Activated CD8-positive, alpha-beta memory T cell treated with anti-CD3 and anti-CD28 coated beads for 36 hours (primary cell): ENCODE measurements at regions not wholly inside any gene's neighbourhood (a gene's known extent, or its start where the extent isn't known, plus 50 kb on each side); places are given as distances from the start of the nearest gene placed in this dataset.
"Not testable (repeated sequence)": the region's sequence is repeated elsewhere in the genome, so short reads cannot be mapped to it uniquely, and the experiment has no call there.

Source experiments
- CTCF ChIA-PET: fragments of 350-600 bp; sonication (Branson Sonifier 250); formaldehyde crosslinking; loops from one replicate; lab custom pipeline; 2021; ENCODE audit warnings: antibody characterized with exemption; lab: Charles Lee
- POLR2A ChIA-PET: fragments of 350-600 bp; sonication (Branson Sonifier 250); formaldehyde crosslinking; loops from one replicate; lab custom pipeline; 2021; ENCODE audit warnings: antibody characterized with exemption; lab: Charles Lee

DNA sequence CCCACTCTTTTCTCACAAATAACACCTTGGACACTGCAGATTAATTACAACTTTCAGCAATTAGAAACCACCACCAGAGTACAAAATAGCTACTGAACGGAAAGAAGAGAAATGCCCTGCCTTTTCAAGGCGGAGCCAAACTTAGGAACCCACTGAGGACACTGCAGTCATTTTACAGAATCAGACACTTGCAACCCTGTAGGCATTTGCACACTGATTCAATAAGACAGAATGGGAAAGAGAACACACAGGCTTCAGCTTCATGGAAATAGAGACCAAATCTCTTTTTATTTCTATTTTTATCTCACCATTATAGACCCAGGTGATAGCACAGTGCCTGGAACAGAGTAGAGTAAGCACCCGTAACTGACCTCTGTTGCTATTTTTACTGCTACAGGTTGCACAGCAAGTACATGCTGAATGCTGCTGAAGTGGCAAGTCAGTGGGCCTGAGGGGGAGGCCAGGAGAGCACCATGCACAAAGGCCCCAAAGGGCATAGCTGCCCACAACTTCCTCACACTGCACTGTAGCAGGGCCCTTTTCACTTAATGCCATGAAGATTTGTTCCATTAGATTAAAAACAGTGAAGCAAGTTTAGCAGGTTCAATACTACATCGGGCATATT lies 50.7 kb upstream of the EDARADD start:
- ChIA-PET POLR2A (no interaction called here), CTCF (no interaction called here)

DNA sequence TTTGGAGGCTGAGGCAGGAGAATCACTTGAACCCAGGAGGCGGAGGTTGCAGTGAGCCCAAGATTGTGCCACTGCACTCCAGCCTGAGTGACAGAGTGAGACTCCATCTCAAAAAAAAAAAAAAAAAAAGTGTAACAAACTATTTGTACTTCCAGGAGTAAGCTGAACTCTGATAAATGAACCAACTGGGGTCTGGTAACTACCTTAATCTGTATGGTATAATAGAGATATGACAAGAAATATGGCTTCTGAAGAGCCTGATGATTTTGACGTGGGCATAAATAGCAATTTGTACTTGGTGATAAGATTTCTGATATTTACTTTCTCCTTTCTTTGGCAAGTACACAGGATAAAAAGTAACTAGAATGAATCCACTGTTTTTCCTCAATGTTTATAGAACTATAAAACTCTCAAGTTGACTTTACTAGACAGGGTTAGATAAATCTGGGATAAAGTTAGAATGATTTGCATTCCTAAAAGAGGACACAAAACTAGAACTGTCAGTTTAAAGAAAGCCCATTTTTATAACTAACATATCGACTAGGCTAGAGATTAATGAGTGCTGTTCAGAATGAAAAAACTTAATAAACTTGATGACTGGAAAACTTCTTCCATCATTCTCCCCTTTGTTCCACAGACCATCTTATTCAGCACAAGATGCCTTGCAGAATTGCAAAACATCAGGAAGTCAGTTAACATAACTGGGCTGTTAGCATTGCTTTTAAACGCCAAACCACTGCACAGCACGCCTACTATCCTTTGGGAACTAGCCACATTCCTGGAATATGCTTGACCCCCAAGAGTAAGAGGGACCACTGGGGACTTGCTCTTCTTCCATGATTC lies 51.5 kb upstream of the EDARADD start:
- CTCF ChIA-PET: no interaction called here
- POLR2A ChIA-PET: no interaction called here

DNA sequence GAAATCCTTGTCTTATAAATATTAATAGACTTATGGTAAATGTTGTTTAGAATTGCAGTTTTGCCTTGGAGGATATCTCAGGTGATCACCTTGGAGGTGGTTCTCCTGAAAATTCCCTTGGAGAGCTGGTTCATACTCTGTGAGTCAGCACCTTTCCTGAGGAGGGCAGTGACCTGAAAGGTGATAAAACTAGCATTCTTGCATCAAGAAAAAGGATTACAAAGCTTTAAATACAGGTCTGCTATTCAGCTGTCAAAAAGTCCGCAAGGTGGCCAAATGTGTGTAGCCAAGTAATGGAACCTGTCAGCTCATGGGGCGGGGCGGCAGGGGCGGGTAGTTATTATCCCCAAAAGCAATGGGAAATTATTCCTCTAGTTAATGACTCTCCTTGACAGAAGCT lies 52.8 kb upstream of the EDARADD start:
- CTCF ChIA-PET: interaction anchor here (0.6 kb wide), 1 partner anchor 252 kb away, joined by 6 read pairs; no protein-coding TSS in a partner anchor
- POLR2A ChIA-PET: no interaction called here

DNA sequence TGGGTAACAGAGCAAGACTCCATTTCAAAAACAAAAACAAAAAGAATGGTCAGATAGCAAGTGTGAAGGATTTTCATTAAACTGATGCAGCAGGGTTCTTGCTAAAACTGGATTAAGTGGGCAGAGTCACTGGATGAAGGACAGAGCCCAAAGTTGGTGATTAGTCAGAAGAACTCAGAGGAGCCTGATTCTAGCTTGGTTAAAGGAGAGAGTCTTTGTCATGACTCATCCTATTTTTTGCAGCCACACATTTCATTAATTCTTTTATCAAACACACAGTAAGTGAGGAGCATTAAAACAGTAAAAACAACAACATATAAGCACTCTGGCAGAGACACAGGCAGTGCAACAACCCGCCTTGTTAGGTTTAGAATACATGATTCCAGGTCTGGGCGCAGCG lies 56.0 kb upstream of the EDARADD start:
- CTCF ChIA-PET: interaction anchor here (0.6 kb wide), 1 partner anchor 91 kb away, joined by 3 read pairs; no protein-coding TSS in a partner anchor
- POLR2A ChIA-PET: no interaction called here

DNA sequence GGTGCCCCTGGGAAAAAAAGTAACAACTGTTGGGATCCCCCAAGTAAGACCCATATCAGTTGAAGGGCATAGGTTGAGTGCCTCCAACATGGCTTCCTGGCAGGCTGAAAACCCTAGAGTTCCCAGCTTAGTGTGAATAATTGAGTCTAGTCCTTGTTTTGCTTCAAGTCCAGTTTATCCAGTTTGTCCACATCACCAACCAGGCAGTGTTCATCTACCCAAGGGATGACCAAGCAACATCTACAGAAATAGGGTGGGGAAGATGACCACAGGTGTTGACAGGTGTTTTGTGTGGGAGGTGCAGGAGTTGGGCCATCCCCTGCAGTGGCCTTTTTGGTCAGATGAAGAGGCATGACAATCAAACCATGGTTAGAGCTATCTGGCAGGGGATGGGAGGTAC lies 54.3 kb upstream of the ERO1B start:
- POLR2A ChIA-PET: no interaction called here
- CTCF ChIA-PET: interaction anchor here (1.1 kb wide), 1 partner anchor 24 kb away, joined by 3 read pairs; no protein-coding TSS in a partner anchor

DNA sequence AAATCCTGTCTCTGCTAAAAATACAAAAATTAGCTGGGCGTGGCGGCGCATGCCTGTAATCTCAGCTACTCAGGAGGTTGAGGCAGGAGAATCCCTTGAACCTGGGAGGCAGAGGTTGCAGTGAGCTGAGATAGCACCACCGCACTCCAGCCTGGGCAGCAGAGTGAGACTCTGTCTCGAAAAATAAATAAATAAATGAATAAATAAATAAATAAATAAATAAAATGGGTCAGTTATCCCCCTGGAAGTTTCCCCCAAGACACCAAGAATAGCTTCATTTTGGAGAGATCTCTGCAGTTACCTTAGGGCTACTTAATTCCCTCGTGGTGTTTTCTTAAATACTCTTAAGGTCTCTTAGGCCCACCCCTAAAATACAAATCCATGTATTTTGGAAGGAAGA lies 53.9 kb upstream of the ERO1B start:
- POLR2A ChIA-PET: not testable (repeated sequence)
- CTCF ChIA-PET: interaction anchor here (1.1 kb wide), 1 partner anchor 24 kb away, joined by 3 read pairs; no protein-coding TSS in a partner anchor

DNA sequence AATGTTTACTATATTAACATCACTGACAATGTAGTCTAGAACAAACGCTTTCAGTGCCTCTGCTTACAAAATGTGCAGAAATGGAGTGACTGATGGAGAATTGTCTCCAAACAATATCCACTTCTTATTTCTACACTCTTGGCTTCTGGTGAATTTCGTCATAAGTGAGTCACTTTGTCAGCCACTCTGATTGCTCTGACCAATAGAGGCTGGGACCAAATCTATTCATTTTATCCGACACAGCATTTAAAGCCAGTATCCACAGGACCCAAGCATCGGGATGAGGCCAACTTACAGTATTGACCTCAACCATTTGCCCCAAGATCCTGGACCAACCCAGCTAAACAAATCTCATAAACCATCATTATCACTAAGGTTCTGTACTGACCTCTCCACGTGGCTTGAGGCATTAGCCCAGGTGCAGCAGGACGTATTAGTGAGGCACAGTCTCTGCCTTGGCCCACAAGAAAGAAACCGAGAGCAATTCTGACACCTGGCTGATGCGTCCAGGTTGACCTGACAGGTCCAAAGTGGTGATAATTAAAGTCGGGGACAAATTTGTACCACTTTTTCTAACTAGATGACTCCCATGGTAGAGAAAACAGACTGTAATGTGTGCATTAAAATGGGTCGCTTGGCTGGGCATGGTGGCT lies 53.3 kb upstream of the ERO1B start:
- CTCF ChIA-PET: interaction anchor here (1.1 kb wide), 1 partner anchor 23 kb away, joined by 3 read pairs; no protein-coding TSS in a partner anchor

DNA sequence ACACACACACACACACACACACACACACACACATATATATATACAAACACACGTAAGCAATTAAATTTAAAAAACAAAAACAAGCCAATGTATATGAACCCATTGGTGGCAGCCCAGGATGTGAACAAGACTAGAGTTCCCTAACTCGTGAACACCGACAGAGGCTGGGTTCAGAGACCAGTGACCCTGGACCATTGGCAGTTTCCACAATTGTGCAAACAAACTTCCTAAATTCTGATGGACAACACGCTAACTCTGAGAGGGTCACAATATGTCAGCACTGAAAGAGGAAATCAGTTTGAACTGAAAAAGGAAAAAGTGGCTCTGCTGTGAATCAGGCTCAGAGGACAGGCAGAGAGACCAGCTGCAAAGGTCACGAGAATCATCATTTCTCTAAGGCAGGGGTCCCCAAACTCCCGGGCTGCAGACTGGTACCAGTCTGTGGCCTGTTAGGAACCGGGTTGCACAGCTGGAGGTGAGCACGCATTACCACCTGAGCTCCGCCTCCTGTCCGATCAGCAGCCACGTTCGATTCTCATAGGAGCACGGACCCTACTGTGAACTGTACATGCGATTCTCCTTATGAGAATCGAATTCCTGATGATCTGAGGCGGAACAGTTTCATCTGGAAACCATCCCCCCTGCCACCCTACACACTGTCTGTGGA lies 50.5 kb upstream of the ERO1B start:
- POLR2A ChIA-PET: no interaction called here

More for the DNA sequence above, 53.3 kb upstream of the ERO1B start:
- POLR2A ChIA-PET: no interaction called here

More for the DNA sequence above, 50.5 kb upstream of the ERO1B start:
- CTCF ChIA-PET: no interaction called here
